Thyroid gland (tissue), 4 donors: ENCODE measurements at regions not wholly inside any gene's neighbourhood (a gene's known extent, or its start where the extent isn't known, plus 50 kb on each side); places are given as distances from the start of the nearest gene placed in this dataset.

Experiments used
- DNase-seq, 2 donors: peaks; one replicate each; pipeline ENCODE4 v3.0.0-alpha.2; 2019
- H3K27ac ChIP-seq, 3 donors: fragments of 200-600 bp; sonication (generic); 1 replicate in 2 of 3; 2 replicates in 1 of 3; pipeline ENCODE4 v1.5.1; 2016 to 2019; ENCODE audit warnings: mild to moderate bottlenecking in 1 of 3, moderate library complexity in 1 of 3
- H3K27me3 ChIP-seq: fragments of 200-600 bp; sonication (generic); one replicate; pipeline ENCODE4 v1.5.1; 2019
- H3K36me3 ChIP-seq, 2 donors: fragments of 200-600 bp; sonication (generic); one replicate each; pipeline ENCODE4 v1.5.1; 2016 to 2019
- H3K4me1 ChIP-seq, 2 donors: fragments of 200-600 bp; sonication (generic); one replicate each; pipeline ENCODE4 v1.5.1; 2017 to 2019
- H3K4me3 ChIP-seq, 3 donors: fragments of 200-600 bp; sonication (generic); replicated peaks in 1 of 3; 1 replicate in 2 of 3; 2 replicates in 1 of 3; pipeline ENCODE4 v1.5.1; 2016; ENCODE audit warnings: mild to moderate bottlenecking in 1 of 3
- H3K9me3 ChIP-seq: fragments of 200-600 bp; sonication (generic); one replicate; pipeline ENCODE4 v1.5.1; 2017
- POLR2A ChIP-seq, 2 donors: fragments of 450-650 bp; IDR thresholded peaks; one replicate each; pipeline ENCODE4 v1.6.1; 2017; ENCODE audit warnings: antibody characterized with exemption in 2 of 2, mild to moderate bottlenecking in 2 of 2, moderate library complexity in 1 of 2
- WGBS, 2 donors: methylation state at CpG; one replicate each; pipeline ENCODE4 v1.1.5; 2017; 5-methylcytosine and 5-hydroxymethylcytosine counted together
- intact Hi-C: fragments of 100-400 bp; cut with DNase I; formaldehyde crosslinking; loops from one replicate; pipeline ENCODE4 v1.15.1; 2023
- TF ChIP-seq, protein P1 (sequence below), 6 experiments: fragments of 200-600 bp in 3 of 6; fragments of 450-650 bp in 3 of 6; sonication (generic) in 3 of 6; IDR thresholded peaks; one replicate each; pipeline ENCODE4 v1.5.1; 2016 to 2019; ENCODE audit warnings: antibody characterized with exemption in 6 of 6, mild to moderate bottlenecking in 2 of 6, inconsistent platforms in 1 of 6, moderate library complexity in 1 of 6

DNA sequence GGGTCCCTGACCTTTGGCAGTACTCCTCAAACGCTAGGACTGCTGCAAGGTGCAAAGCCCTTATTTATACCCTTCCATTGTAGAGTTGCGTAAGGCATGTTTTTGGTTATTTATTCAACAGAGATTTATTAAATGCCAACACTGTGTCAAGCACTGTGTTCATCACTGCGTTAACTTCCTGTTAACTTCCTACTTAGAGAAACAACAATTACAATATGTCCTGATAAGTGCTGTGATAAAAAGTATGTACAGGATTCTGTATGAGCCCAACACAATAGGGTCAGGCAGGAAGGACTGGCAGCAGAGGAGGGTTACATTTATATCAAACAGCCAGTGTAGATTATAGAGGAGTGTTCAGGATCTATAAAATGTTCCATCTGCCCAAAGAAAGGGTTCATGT is 812.8 kb upstream of the API5 start:
- intact Hi-C loops, result no loop called here
- Histone ChIP-seq H3K27ac (no peak overlapping the region), H3K36me3 (no peaks in the 10 kb centered on the region), H3K4me3 (no peak overlapping the region), H3K27me3 (no peaks in the 10 kb centered on the region), H3K4me1 (no peaks in the 10 kb centered on the region), H3K9me3 (no peaks in the 10 kb centered on the region)
- 70 to 76% methylated on average over 3 of the region's 3 CpGs for WGBS, 2 donors
- TF ChIP-seq, protein P1, sequence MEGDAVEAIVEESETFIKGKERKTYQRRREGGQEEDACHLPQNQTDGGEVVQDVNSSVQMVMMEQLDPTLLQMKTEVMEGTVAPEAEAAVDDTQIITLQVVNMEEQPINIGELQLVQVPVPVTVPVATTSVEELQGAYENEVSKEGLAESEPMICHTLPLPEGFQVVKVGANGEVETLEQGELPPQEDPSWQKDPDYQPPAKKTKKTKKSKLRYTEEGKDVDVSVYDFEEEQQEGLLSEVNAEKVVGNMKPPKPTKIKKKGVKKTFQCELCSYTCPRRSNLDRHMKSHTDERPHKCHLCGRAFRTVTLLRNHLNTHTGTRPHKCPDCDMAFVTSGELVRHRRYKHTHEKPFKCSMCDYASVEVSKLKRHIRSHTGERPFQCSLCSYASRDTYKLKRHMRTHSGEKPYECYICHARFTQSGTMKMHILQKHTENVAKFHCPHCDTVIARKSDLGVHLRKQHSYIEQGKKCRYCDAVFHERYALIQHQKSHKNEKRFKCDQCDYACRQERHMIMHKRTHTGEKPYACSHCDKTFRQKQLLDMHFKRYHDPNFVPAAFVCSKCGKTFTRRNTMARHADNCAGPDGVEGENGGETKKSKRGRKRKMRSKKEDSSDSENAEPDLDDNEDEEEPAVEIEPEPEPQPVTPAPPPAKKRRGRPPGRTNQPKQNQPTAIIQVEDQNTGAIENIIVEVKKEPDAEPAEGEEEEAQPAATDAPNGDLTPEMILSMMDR (IDR thresholded peaks at IDR 0.05), result no peak
- no peak for TF ChIP-seq POLR2A (IDR thresholded peaks at IDR 0.05)
- DNase-seq, result no peak

DNA sequence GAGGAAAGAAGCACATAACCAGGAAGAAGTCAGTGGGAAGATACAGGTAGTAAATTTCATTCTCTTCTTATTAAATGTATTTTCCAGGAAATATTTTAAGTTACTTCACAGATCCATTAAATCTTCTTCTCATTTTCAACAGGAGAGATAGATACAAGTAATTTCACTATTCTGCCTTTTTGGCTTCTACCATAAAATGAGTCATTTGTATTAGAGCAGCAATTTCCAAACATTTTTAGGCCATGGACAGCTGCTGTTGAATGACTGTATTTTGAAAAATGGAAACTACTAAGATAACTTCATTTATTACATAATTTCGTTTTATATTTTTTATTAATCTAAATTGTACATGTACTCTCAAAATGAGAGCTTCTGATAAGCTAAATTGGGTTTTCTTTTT is 809.6 kb upstream of the API5 start:
- intact Hi-C loops, result no loop called here
- Histone ChIP-seq H3K4me1 (no peaks in the 10 kb centered on the region), H3K36me3 (no peaks in the 10 kb centered on the region), H3K27ac (no peak overlapping the region), H3K27me3 (no peaks in the 10 kb centered on the region), H3K9me3 (no peaks in the 10 kb centered on the region), H3K4me3 (no peak overlapping the region)
- 0 to 62% methylated on average over 1 of the region's 1 CpG for WGBS, 2 donors
- TF ChIP-seq, protein P1 (IDR thresholded peaks at IDR 0.05), result no peak
- TF ChIP-seq POLR2A (IDR thresholded peaks at IDR 0.05), result no peak
- DNase-seq, result no peak

DNA sequence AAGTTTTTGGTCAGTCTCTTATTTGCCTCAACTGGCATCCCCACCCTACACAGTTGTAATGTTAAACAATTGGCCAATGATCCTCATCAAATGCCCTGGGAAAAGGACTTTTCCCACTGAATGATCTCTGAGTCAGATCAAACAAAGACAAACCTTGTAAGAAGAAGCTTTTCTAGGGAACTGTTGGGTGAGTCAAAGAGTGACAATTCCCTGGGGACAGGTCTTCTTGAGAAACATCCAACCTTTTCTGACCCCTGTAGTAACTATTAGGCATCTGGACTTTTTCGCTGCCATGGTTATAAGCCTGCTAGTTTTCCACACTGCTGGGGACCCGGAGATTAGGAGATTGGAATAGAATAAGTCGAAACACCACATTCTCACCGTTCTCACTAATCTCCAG is 789.8 kb upstream of the API5 start:
- H3K4me3 ChIP-seq, result no peak overlapping the region
- 80 to 81% methylated on average over 4 of the region's 4 CpGs for WGBS, 2 donors
- intact Hi-C loops, result no loop called here
- no peaks in the 10 kb centered on the region for H3K27me3 ChIP-seq
- H3K27ac ChIP-seq, result no peak overlapping the region
- H3K4me1 ChIP-seq, result no peaks in the 10 kb centered on the region
- H3K36me3 ChIP-seq, result no peaks in the 10 kb centered on the region
- no peak for TF ChIP-seq POLR2A (IDR thresholded peaks at IDR 0.05)
- TF ChIP-seq, protein P1 (IDR thresholded peaks at IDR 0.05), result no peak
- no peaks in the 10 kb centered on the region for H3K9me3 ChIP-seq
- DNase-seq, result no peak

DNA sequence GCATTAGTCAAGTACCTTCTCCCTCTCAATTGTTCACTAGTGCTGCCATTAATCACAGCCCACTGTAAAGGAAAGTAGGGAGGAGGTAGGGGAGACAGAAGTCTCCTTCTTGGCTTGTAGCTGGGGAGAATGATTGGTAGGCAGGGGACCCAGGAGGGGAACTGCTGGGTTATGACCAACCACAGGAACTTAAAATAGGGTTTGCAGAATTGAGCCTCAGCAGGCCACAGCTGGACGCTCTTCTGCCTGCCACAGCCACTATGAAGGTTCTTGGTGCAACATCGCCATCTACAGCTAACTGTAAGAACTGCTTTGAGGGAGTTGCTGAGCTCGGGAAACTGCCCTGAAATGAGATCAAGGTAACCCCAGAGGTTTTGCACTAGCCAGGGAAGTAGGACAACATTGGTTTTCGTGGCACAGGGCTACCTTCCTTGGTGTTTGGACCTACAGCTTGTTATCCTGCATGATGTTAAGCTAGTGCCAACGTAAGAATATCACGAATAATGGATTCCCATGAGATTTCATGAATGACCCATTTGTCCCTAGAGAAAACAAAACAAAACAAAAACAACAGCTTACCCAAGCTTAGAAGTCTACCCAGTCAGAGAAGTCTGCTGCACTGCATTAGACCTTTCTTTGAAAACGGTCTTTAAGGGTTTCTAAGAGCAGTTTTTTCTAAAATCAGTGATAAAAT is 787.1 kb upstream of the API5 start:
- 4% methylated on average over 7 of the region's 7 CpGs for WGBS, 2 donors
- intact Hi-C loops, result no loop called here
- Histone ChIP-seq H3K27ac (no peak overlapping the region), H3K4me3 (no peak overlapping the region), H3K36me3 (no peaks in the 10 kb centered on the region), H3K27me3 (no peaks in the 10 kb centered on the region), H3K9me3 (no peaks in the 10 kb centered on the region), H3K4me1 (no peaks in the 10 kb centered on the region)
- DNase-seq, result peak; percentile 37 to 42
- TF ChIP-seq, protein P1 (IDR thresholded peaks at IDR 0.05), result peak in 4 of 6 experiments; percentile 23 to 62 (median 39)
- TF ChIP-seq POLR2A (IDR thresholded peaks at IDR 0.05), result no peak

DNA sequence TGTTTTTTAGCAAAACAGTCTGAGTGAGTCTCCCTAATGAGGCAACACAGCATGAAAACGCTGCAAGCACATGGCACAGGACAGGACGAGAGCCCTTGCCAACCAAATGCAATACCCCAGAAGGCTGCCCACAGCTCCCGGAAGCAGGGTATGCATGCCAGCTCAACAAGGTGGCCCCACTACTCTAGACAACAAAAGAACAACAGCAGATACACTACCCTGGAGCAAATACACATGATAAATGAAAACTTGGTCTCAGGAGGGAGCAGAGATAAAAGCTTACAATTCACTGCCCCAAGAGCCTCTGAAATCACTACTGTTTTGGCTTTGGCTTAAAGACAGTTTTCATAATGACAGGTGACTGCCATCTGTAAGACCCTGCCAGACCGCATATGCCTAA is 785.4 kb upstream of the API5 start:
- no peak for DNase-seq
- 25 to 28% methylated on average over 4 of the region's 4 CpGs for WGBS, 2 donors
- Histone ChIP-seq H3K27me3 (no peaks in the 10 kb centered on the region), H3K9me3 (no peaks in the 10 kb centered on the region), H3K36me3 (no peaks in the 10 kb centered on the region), H3K4me1 (no peaks in the 10 kb centered on the region), H3K4me3 (no peak overlapping the region), H3K27ac (no peak overlapping the region)
- intact Hi-C loops, result no loop called here
- TF ChIP-seq POLR2A (IDR thresholded peaks at IDR 0.05), result no peak
- TF ChIP-seq, protein P1 (IDR thresholded peaks at IDR 0.05), result no peak
